ENCODE measurements at regions not wholly inside any gene's neighbourhood (a gene's known extent, or its start where the extent isn't known, plus 50 kb on each side); places are given as distances from the start of the nearest gene placed in this dataset.
"Not testable (repeated sequence)": the region's sequence is repeated elsewhere in the genome, so short reads cannot be mapped to it uniquely, and the experiment has no call there.

DNA sequence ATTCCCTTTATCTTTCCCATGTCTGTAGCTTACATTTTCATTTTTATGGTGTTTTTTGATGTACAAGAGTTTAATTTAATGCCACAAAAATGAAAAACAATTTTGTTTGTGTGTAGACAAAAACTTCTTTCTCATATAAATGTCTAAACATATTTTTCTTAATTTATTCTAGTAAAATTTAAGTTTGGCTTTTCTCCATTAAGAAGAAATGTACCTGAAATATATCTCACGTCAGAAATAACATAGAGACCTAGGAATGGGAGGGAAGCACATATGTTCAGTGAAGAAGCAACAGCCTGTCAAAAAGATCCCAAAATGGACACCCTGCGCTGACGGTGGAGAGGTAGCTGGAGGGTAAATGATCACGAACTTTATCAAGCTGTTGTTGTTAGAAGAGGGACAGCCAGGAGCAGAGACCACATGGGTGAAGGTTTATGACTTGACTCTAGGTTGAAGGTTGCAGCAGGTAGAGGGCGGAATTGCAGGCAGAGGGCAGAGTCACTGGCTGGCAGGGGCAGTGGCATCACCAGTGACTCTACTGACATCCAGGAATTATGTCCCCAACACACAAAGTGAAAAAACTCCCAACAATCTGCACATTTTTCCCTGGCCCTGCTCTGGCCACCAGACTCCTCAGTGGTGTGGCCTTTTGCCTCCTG, 225.9 kb upstream of the PRSS58 start:
- Histone ChIP-seq H3K27ac (no peak overlapping the region), H3K36me3 (replicated peaks in 1 of 2) (no peaks in the 10 kb centered on the region), H3K9me3 (replicated peaks in 1 of 3) (no peaks in the 10 kb centered on the region), H3K27me3 (no peaks in the 10 kb centered on the region), H3K4me1 (replicated peaks in 1 of 2) (no peaks in the 10 kb centered on the region), H3K4me3 (no peak overlapping the region)
- no peak for DNase-seq
- no peak for TF ChIP-seq CTCF (IDR thresholded peaks at IDR 0.05)
- TF ChIP-seq POLR2A (IDR thresholded peaks at IDR 0.05) = no peak
- intact Hi-C loops (cut with DNase I) = no loop called here
- WGBS, 4 donors = 56 to 62% (median 61%) methylated on average over 5 of the region's 5 CpGs

- H3K4me3 ChIP-seq = no peak overlapping the region
- no peaks in the 10 kb centered on the region for H3K27me3 ChIP-seq
- H3K27ac ChIP-seq = no peak overlapping the region
- TF ChIP-seq POLR2A (IDR thresholded peaks at IDR 0.05) (no peak), CTCF (IDR thresholded peaks at IDR 0.05) (peak in 5 of 6 experiments; percentile 37 to 56 (median 41))
- WGBS, 4 donors = 50 to 58% (median 55%) methylated on average over 9 of the region's 9 CpGs
- no peaks in the 10 kb centered on the region for H3K36me3 ChIP-seq (replicated peaks in 1 of 2)
- peak in 5 of 7 donors; percentile 30 to 61 (median 37) for DNase-seq
- H3K4me1 ChIP-seq (replicated peaks in 1 of 2) = no peaks in the 10 kb centered on the region
- no peaks in the 10 kb centered on the region for H3K9me3 ChIP-seq (replicated peaks in 1 of 3)
- intact Hi-C loops (cut with DNase I) = no loop called here
These were observed 225.2 kb upstream of the PRSS58 start for GRCh38 chr7:142482891-142483658.

GRCh38 chr7:142481548-142481947, 223.7 kb upstream of the PRSS58 start:
- DNase-seq = no peak
- TF ChIP-seq POLR2A (IDR thresholded peaks at IDR 0.05) (no peak), CTCF (IDR thresholded peaks at IDR 0.05) (no peak)
- 15 to 66% (median 47%) methylated on average over 1 to 2 of the region's 2 CpGs for WGBS, 4 donors
- H3K27ac ChIP-seq = no peak overlapping the region
- no peaks in the 10 kb centered on the region for H3K36me3 ChIP-seq (replicated peaks in 1 of 2)
- H3K9me3 ChIP-seq (replicated peaks in 1 of 3) = no peaks in the 10 kb centered on the region
- H3K27me3 ChIP-seq = no peaks in the 10 kb centered on the region
- H3K4me3 ChIP-seq = no peak overlapping the region
- H3K4me1 ChIP-seq (replicated peaks in 1 of 2) = no peaks in the 10 kb centered on the region
- intact Hi-C loops (cut with DNase I) = no loop called here

GRCh38 chr7:142478479-142479220, 220.8 kb upstream of the PRSS58 start:
- Histone ChIP-seq H3K4me1 (replicated peaks in 1 of 2) (no peaks in the 10 kb centered on the region), H3K27ac (no peak overlapping the region), H3K4me3 (no peak overlapping the region), H3K9me3 (replicated peaks in 1 of 3) (no peaks in the 10 kb centered on the region), H3K27me3 (no peaks in the 10 kb centered on the region), H3K36me3 (replicated peaks in 1 of 2) (no peaks in the 10 kb centered on the region)
- WGBS, 4 donors = 24 to 30% (median 28%) methylated on average over 9 of the region's 9 CpGs
- intact Hi-C loops (cut with DNase I) = no loop called here
- TF ChIP-seq CTCF (IDR thresholded peaks at IDR 0.05) (peak in 5 of 6 experiments; percentile 20 to 50 (median 44)), POLR2A (IDR thresholded peaks at IDR 0.05) (no peak)
- DNase-seq = peak in 1 of 7 donors; percentile 24

DNA sequence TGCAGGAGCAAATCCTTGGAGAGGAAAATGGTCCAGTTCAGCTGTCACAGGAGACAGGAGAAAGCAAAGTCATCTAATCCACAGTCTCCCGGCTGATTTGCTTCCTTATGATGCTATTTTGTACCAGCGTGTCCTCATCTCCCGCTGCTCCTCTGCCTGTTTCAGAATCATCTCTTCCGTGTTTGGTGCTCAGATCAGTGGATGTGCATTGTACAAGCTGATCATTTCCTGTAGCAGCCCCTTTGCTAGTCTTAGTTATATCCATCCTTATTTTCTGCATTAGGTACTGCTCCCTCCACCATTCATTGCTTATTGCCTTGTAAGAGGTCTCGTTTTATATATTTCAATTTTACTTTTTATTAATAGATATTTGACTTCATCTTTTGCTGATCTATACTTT, 219.9 kb upstream of the PRSS58 start:
- intact Hi-C loops (cut with DNase I); H3K27ac ChIP-seq; H3K4me1 ChIP-seq (replicated peaks in 1 of 2); H3K27me3 ChIP-seq; H3K9me3 ChIP-seq (replicated peaks in 1 of 3); H3K4me3 ChIP-seq; DNase-seq; H3K36me3 ChIP-seq (replicated peaks in 1 of 2): not testable (repeated sequence)
- 51 to 65% (median 59%) methylated on average over 5 of the region's 5 CpGs for WGBS, 4 donors
